BJ (cell line): ENCODE measurements at regions not wholly inside any gene's neighbourhood (a gene's known extent, or its start where the extent isn't known, plus 50 kb on each side); places are given as distances from the start of the nearest gene placed in this dataset.

Experiments used
- CTCF ChIA-PET: fragments of 350-600 bp; formaldehyde crosslinking; extraction: SDS; loops from one replicate; lab custom pipeline; 2021; ENCODE audit warnings: antibody characterized with exemption, inconsistent platforms; lab: Yijun Ruan, JAX
- POLR2A ChIA-PET: fragments of 300-600 bp; sonication (Branson Sonifier 250); formaldehyde crosslinking; extraction: SDS; loops from one replicate; lab custom pipeline; 2021; ENCODE audit warnings: antibody characterized with exemption; lab: Charles Lee
- DNase-seq: peaks from one replicate; pipeline ENCODE4 v3.0.0-alpha.2; 2011; ENCODE audit warnings: low read depth
- H3K27me3 ChIP-seq: 2 replicates; pipeline ENCODE4 v1.6.0; 2011; ENCODE audit warnings: low read length; ENCODE audit not compliant: control insufficient read depth, insufficient read depth
- H3K36me3 ChIP-seq: 2 replicates; pipeline ENCODE4 v1.5.1; 2011; ENCODE audit warnings: low read length; ENCODE audit not compliant: control insufficient read depth, insufficient read depth
- H3K4me3 ChIP-seq: 2 replicates; pipeline ENCODE4 v1.5.1; 2011; ENCODE audit warnings: low read depth, mild to moderate bottlenecking, control low read depth, low read length
- TF ChIP-seq, protein P1 (sequence below): IDR thresholded peaks from 2 replicates; pipeline ENCODE4 v1.5.1; 2011; ENCODE audit warnings: low read depth, mild to moderate bottlenecking, control low read depth, inconsistent platforms, low read length, moderate library complexity; ENCODE audit not compliant: insufficient read depth

DNA sequence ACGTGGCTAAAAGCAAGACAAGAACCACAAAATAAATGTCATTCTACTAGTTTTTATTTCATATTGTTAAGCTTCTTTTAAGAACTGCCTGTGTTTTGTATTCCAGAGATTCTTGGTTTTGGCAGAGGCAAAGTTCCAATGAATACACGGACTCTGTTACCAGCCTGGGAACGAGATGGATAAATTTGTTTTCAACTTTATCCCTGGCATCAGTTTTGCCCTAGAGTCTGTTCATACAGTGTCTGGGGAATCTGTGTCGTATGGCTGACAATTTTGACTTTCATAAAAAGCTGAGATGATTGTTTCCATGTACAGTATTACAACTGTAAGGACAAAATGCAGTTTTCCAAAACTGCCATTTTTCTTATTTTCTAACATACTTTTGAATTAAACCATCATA lies 327.6 kb downstream of the TBC1D4 start:
- CTCF ChIA-PET: interaction anchor here (0.7 to 1.3 kb wide), 3 partner anchors 11 to 65 kb away, joined by 3 read pairs; no protein-coding TSS in a partner anchor
- POLR2A ChIA-PET: no interaction called here
- Histone ChIP-seq H3K27me3 (no peaks in the 10 kb centered on the region), H3K4me3 (no peak overlapping the region), H3K36me3 (no peaks in the 10 kb centered on the region)
- TF ChIP-seq, protein P1, sequence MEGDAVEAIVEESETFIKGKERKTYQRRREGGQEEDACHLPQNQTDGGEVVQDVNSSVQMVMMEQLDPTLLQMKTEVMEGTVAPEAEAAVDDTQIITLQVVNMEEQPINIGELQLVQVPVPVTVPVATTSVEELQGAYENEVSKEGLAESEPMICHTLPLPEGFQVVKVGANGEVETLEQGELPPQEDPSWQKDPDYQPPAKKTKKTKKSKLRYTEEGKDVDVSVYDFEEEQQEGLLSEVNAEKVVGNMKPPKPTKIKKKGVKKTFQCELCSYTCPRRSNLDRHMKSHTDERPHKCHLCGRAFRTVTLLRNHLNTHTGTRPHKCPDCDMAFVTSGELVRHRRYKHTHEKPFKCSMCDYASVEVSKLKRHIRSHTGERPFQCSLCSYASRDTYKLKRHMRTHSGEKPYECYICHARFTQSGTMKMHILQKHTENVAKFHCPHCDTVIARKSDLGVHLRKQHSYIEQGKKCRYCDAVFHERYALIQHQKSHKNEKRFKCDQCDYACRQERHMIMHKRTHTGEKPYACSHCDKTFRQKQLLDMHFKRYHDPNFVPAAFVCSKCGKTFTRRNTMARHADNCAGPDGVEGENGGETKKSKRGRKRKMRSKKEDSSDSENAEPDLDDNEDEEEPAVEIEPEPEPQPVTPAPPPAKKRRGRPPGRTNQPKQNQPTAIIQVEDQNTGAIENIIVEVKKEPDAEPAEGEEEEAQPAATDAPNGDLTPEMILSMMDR: no peak
- DNase-seq: no peak

DNA sequence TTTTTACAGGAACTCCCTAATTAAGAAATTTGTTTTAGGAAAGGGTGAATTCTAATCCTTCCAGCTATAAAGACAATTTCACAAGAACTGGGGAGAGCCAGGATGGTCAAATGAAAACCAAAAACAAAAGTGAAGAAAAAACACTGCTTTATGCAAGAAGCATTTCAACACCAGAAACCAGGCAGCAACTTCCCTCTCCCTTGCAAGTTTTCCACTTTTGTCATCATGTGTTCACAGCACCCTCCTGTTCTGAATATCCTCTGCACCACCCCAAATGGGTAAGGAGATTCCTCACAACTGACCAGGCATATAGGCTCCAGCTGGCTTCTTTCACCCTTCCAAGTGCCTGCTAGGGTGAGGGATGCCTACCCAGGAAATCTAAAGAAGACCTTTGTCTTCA lies 328.1 kb downstream of the TBC1D4 start:
- ChIA-PET POLR2A (no interaction called here), CTCF (interaction anchor here (0.9 to 1.3 kb wide), 2 partner anchors 10 to 12 kb away, joined by 3 read pairs; no protein-coding TSS in a partner anchor)
- H3K4me3 ChIP-seq: no peak overlapping the region
- no peaks in the 10 kb centered on the region for H3K36me3 ChIP-seq
- H3K27me3 ChIP-seq: no peaks in the 10 kb centered on the region
- TF ChIP-seq, protein P1: no peak
- no peak for DNase-seq

DNA sequence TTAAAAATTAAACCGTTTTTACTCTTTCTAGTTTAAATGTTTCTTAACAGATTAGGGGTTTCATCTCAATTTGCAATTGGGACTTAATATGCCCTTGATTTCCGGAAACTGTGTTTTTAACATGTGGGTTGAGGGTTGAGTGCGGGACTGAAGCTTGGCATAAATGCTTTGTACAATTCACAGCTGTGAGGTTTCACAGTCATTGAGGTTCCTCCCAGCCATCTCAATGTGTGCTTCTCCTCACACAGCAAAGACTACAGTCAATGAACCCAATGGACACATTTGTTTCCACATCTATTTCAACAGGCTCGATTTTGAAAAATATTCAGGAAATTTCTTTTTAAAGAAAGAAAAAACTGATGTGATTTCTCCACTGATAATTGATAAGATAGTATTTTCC lies 328.6 kb downstream of the TBC1D4 start:
- POLR2A ChIA-PET: no interaction called here
- no peaks in the 10 kb centered on the region for H3K36me3 ChIP-seq
- no peak overlapping the region for H3K4me3 ChIP-seq
- TF ChIP-seq, protein P1: no peak
- CTCF ChIA-PET: interaction anchor here (1.3 kb wide), 1 partner anchor 10 kb away, joined by 3 read pairs; no protein-coding TSS in a partner anchor
- DNase-seq: no peak
- no peaks in the 10 kb centered on the region for H3K27me3 ChIP-seq

DNA sequence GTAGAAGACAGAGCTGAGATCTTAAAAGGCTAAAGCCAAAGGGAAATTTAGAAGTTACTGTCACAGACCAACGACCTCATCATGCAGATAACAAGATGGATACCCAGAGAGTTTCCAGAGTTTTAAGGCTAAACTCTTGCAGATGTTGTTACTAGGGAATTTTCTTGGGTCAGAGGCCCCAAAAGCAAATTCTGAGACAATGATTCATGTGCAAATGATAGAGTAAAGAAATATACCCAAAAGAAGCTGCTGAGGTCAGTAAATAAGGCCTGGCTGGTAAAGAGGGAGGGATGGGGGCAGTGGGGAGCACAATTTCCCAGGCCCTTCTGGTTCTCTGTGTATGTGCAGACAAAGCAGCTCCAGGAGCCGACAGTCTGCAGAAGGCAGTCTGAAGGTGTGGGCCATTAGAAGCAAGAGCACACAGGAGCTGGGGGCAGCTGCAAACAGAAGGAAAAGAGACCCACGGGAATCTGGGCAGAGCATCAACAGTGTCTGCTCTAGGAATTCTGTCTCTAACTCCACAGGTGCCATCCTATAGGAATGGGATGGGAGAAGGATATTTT lies 330.8 kb downstream of the TBC1D4 start:
- Histone ChIP-seq H3K36me3 (no peaks in the 10 kb centered on the region), H3K4me3 (no peak overlapping the region), H3K27me3 (no peaks in the 10 kb centered on the region)
- TF ChIP-seq, protein P1: no peak
- DNase-seq: no peak
- CTCF ChIA-PET: interaction anchor here (1.2 to 1.3 kb wide), 3 partner anchors 14 to 69 kb away, joined by 3 to 5 read pairs (median 5); no protein-coding TSS in a partner anchor
- POLR2A ChIA-PET: no interaction called here

DNA sequence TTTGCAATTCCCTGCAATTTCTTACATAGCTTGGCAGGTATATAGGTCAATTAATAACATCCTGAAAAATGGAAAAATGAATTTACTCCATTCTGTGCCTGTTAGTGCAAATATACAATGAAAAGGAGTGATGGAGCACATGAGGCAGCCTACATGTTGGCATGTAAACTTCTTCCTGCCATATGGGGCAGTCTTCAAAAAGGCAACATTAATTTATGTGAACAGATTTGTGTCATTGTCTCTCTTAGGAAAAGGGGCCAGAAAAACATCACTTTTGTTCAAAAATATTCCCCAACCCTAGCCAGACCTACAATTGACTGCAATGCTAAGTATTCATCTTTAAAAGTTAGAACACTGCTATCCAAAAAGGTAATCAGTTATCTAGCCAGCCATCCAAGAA lies 332.2 kb downstream of the TBC1D4 start:
- TF ChIP-seq, protein P1: no peak
- Histone ChIP-seq H3K36me3 (no peaks in the 10 kb centered on the region), H3K27me3 (no peaks in the 10 kb centered on the region), H3K4me3 (no peak overlapping the region)
- no peak for DNase-seq
- POLR2A ChIA-PET: no interaction called here
- CTCF ChIA-PET: no interaction called here
